Neural crest cell (in vitro differentiated cells): ENCODE measurements at regions not wholly inside any gene's neighbourhood (a gene's known extent, or its start where the extent isn't known, plus 50 kb on each side); places are given as distances from the start of the nearest gene placed in this dataset.

ENCODE experiments used
- DNase-seq: peaks from one replicate; pipeline ENCODE4 v3.0.0; 2021; ENCODE audit warnings: low read depth, mixed read lengths, low spot score
- H3K27ac Mint-ChIP-seq: one replicate; pipeline ENCODE4 v1.8.0; 2021; ENCODE audit warnings: mild to moderate bottlenecking, mixed read lengths; ENCODE audit not compliant: unreplicated experiment
- H3K27me3 Mint-ChIP-seq: 2 replicates; pipeline ENCODE4 v1.8.0; 2021; ENCODE audit warnings: low read depth, mild to moderate bottlenecking, mixed read lengths
- H3K36me3 Mint-ChIP-seq: 2 replicates; pipeline ENCODE4 v1.8.0; 2021; ENCODE audit warnings: low read depth, mild to moderate bottlenecking, mixed read lengths
- H3K4me1 Mint-ChIP-seq: 2 replicates; pipeline ENCODE4 v1.8.0; 2021; ENCODE audit warnings: mixed read lengths
- H3K4me3 Mint-ChIP-seq: one replicate; pipeline ENCODE4 v1.8.0; 2021; ENCODE audit warnings: mild to moderate bottlenecking, mixed read lengths
- H3K9me3 Mint-ChIP-seq: 2 replicates; pipeline ENCODE4 v1.8.0; 2021; ENCODE audit warnings: mixed read lengths
- TF ChIP-seq, protein P1 (sequence below): fragments of 200-600 bp; sonication (generic); conservative IDR thresholded peaks from 2 replicates; pipeline ENCODE4 v1.5.0; 2021; ENCODE audit warnings: antibody characterized with exemption, mild to moderate bottlenecking

DNA sequence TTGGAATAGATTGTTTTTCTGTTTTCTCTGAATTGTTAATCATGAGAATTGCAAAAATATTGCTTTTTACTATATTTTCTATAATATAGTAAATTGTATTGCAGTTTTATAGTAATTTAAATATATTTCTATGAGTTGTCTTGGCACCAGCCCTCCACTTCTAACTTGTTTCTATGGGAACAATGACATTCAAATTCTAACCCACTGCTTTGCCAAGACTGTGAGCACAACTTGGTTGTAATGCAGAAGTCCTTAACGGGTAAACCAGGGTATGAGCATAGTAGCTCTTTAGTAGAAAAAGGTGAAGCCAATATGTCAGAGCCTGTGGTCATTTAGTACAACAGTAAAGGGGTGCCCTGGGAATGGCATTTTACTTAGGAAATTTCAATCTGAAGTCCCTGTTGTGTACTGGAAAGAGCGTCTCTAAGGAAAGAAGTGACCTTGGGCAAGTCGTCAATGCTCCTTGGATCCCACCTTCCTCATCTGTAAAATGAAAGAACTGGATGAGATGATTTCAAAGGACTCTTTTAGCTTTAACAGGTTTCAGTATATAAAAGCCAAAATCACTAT lies 283.3 kb downstream of the ATP23 start:
- Mint-ChIP-seq H3K4me1 (no peaks in the 10 kb centered on the region), H3K27me3 (no peaks in the 10 kb centered on the region), H3K4me3 (no peak overlapping the region), H3K27ac (no peak overlapping the region), H3K36me3 (no peaks in the 10 kb centered on the region), H3K9me3 (no peaks in the 10 kb centered on the region)
- TF ChIP-seq, protein P1, sequence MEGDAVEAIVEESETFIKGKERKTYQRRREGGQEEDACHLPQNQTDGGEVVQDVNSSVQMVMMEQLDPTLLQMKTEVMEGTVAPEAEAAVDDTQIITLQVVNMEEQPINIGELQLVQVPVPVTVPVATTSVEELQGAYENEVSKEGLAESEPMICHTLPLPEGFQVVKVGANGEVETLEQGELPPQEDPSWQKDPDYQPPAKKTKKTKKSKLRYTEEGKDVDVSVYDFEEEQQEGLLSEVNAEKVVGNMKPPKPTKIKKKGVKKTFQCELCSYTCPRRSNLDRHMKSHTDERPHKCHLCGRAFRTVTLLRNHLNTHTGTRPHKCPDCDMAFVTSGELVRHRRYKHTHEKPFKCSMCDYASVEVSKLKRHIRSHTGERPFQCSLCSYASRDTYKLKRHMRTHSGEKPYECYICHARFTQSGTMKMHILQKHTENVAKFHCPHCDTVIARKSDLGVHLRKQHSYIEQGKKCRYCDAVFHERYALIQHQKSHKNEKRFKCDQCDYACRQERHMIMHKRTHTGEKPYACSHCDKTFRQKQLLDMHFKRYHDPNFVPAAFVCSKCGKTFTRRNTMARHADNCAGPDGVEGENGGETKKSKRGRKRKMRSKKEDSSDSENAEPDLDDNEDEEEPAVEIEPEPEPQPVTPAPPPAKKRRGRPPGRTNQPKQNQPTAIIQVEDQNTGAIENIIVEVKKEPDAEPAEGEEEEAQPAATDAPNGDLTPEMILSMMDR: no peak
- DNase-seq: no peak

DNA sequence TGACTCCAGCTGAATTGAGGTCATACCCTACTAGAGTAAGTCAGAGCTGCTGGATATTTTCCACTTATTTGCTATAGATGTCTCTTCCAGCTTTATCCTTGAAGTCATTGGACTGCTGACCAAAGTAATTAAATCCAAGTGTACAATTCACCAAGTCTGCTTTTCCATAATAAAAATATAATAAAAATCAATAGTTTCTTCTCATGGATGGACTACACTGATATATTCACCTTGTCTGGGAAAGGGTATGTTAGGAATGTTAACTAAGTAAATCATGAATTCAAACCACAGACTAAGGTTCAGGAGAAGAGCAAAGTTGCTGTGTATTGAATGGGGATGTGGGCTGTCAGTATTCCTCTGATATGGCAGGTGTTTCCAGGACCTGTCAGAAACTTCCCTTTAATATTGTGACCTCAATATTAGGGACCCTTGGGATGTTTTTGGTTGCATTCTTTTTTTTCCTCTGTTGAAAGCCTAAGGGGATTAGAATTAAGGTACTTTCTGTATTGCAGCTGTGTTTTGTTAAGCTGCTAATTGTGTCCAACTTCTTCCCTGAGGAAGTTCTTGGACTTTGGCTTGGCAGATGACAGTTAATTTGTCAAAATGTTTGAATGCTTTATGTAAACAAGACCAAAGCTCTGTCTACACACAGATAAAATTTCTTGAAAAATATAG lies 284.0 kb downstream of the ATP23 start:
- Mint-ChIP-seq H3K9me3 (peaks cover 5% of the 10 kb centered on the region), H3K4me1 (no peaks in the 10 kb centered on the region), H3K4me3 (no peak overlapping the region), H3K27ac (no peak overlapping the region), H3K36me3 (no peaks in the 10 kb centered on the region), H3K27me3 (no peaks in the 10 kb centered on the region)
- TF ChIP-seq, protein P1: no peak
- no peak for DNase-seq

DNA sequence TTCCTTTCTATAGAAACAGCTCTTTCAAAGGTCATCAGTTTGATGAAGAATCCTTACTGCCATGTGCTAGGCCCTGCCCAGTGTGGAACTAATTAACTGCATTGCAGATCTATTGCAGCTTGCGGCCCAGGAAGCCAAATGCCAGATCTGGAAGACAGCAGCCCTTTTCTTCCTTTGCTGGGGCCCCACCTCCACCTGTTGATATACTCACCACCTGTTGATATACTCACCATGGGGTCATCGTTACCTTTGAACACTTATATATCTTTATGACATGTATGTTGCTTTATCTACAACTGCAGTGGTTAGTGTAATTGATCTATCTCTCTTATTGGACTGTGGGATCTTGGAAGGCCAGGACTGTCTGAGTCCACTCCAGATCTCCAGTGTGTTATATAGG lies 292.5 kb downstream of the ATP23 start:
- peaks cover 3% of the 10 kb centered on the region for H3K27me3 Mint-ChIP-seq
- TF ChIP-seq, protein P1: no peak
- peaks cover 8% of the 10 kb centered on the region for H3K9me3 Mint-ChIP-seq
- no peak for DNase-seq
- H3K36me3 Mint-ChIP-seq: no peaks in the 10 kb centered on the region
- no peak overlapping the region for H3K27ac Mint-ChIP-seq
- H3K4me1 Mint-ChIP-seq: no peaks in the 10 kb centered on the region
- H3K4me3 Mint-ChIP-seq: no peak overlapping the region

DNA sequence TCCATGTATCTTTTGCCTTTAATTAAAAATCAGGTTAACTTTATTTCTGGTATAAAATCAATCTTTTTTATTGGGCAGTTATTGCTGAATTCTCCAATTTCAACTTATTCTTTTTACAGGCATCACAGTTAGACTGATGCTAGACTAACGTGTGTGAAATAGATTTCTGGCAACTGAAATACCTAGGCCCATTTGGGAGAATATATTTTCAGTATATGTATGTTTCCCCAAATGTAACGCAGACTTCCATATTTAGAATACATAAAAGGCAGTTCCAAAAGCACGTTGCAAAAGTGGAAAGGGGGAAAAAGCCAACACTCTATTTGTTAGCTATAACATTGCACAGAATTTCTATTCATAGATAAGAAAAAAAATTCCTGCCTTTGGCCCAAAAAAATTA lies 297.0 kb downstream of the ATP23 start:
- H3K9me3 Mint-ChIP-seq: no peaks in the 10 kb centered on the region
- no peaks in the 10 kb centered on the region for H3K36me3 Mint-ChIP-seq
- no peak overlapping the region for H3K4me3 Mint-ChIP-seq

DNA sequence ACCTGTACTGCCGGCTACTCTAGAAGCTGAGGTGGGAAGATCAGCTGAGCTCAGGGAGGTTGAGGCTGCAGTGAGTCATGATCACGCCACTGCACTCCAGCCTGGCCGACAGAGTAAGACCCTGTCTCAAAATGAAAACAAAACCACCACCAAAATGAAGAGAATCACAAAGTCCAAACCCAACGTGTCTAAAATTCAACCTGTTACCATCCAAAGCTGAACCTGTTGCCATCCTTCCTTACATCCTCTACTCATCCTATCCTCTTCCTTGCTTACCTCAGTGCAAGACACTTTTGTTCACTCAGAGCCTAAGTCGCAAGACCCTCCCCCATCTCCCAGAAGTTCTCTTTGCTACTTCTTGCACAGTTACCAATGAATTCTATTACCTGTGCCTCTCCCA lies 299.7 kb downstream of the ATP23 start:
- no peak overlapping the region for H3K27ac Mint-ChIP-seq
- no peaks in the 10 kb centered on the region for H3K9me3 Mint-ChIP-seq

More for the DNA sequence above, 297.0 kb downstream of the ATP23 start:
- TF ChIP-seq, protein P1: no peak
- Mint-ChIP-seq H3K27me3 (peaks cover 3% of the 10 kb centered on the region), H3K27ac (no peak overlapping the region), H3K4me1 (no peaks in the 10 kb centered on the region)
- DNase-seq: no peak

More for the DNA sequence above, 299.7 kb downstream of the ATP23 start:
- H3K4me3 Mint-ChIP-seq: no peak overlapping the region
- H3K4me1 Mint-ChIP-seq: no peaks in the 10 kb centered on the region
- no peak for DNase-seq
- TF ChIP-seq, protein P1: no peak
- H3K36me3 Mint-ChIP-seq: no peaks in the 10 kb centered on the region
- peaks cover 3% of the 10 kb centered on the region for H3K27me3 Mint-ChIP-seq
